Lung (tissue), 11 donors: ENCODE measurements at regions not wholly inside any gene's neighbourhood (a gene's known extent, or its start where the extent isn't known, plus 50 kb on each side); places are given as distances from the start of the nearest gene placed in this dataset.

Source experiments
- ATAC-seq: fragments of 200-7000 bp; cut with Tn5 transposase; one replicate; pipeline ENCODE4 v1.9.1; 2020; ENCODE audit warnings: moderate number of reproducible peaks; ENCODE audit not compliant: insufficient read depth, low FRiP score
- DNase-seq, 3 donors: peaks; one replicate each; pipeline ENCODE4 v3.0.0-alpha.2; 2013 to 2017
- H3K27ac ChIP-seq, 2 donors: one replicate each; pipeline ENCODE4 v1.5.1; 2013; ENCODE audit warnings: mild to moderate bottlenecking in 2 of 2, moderate library complexity in 2 of 2, control low read depth in 1 of 2, inconsistent platforms in 1 of 2, low read depth in 1 of 2, low read length in 1 of 2
- H3K27me3 ChIP-seq, 3 donors: one replicate each; pipeline ENCODE4 v1.5.1; 2013; ENCODE audit warnings: low read length in 2 of 3; ENCODE audit not compliant: control insufficient read depth in 3 of 3, insufficient read depth in 3 of 3
- H3K36me3 ChIP-seq, 4 donors: one replicate each; pipeline ENCODE4 v1.5.1; 2013; ENCODE audit warnings: low read length in 4 of 4, mild to moderate bottlenecking in 1 of 4, moderate library complexity in 1 of 4; ENCODE audit not compliant: control insufficient read depth in 4 of 4, insufficient read depth in 4 of 4
- H3K4me1 ChIP-seq, 5 donors: one replicate each; pipeline ENCODE4 v1.5.1; 2013; ENCODE audit warnings: low read length in 5 of 5, mild to moderate bottlenecking in 2 of 5, moderate library complexity in 1 of 5; ENCODE audit not compliant: control insufficient read depth in 5 of 5, insufficient read depth in 5 of 5
- H3K4me3 ChIP-seq: one replicate; pipeline ENCODE4 v1.5.1; 2013; ENCODE audit warnings: mild to moderate bottlenecking, control low read depth, moderate library complexity
- H3K9ac ChIP-seq, 2 donors: one replicate each; pipeline ENCODE4 v1.5.1; 2013; ENCODE audit warnings: low read length in 2 of 2, control low read depth in 1 of 2; ENCODE audit not compliant: insufficient read depth in 1 of 2
- H3K9me3 ChIP-seq, 4 donors: one replicate each; pipeline ENCODE4 v1.5.1; 2013; ENCODE audit warnings: low read length in 3 of 4, mild to moderate bottlenecking in 1 of 4, moderate library complexity in 1 of 4; ENCODE audit not compliant: control insufficient read depth in 4 of 4, insufficient read depth in 3 of 4
- CTCF ChIP-seq: IDR thresholded peaks from 2 replicates; pipeline ENCODE4 v1.5.1; 2012; ENCODE audit warnings: mild to moderate bottlenecking; ENCODE audit errors: control extremely low read depth, extremely low read depth
- WGBS, 2 donors: extraction: QIAGEN DNeasy Blood & Tissue Kit; methylation state at CpG; one replicate each; pipeline ENCODE4 v1.1.7; 2013; 5-methylcytosine and 5-hydroxymethylcytosine counted together
- donor health status: control.
- donor health status: control.
- donor health status: Bipolar disorder and iron deficiency.
- donor health status: healthy.
- donor health status: DM: yes; HTN: yes; CAD: no.

- H3K4me1 ChIP-seq, result peaks cover 3 to 23% (median 9%) of the 10 kb centered on the region in 5 donors
- ATAC-seq (no peak), DNase-seq (no peak)
- H3K9me3 ChIP-seq, result no peaks in the 10 kb centered on the region
- no peak overlapping the region for H3K4me3 ChIP-seq
- TF ChIP-seq CTCF, result no peak
- no peaks in the 10 kb centered on the region for H3K36me3 ChIP-seq
- H3K27me3 ChIP-seq, result no peaks in the 10 kb centered on the region
- H3K27ac ChIP-seq, result peak overlapping the region in 1 of 2 donors; percentile 49
- H3K9ac ChIP-seq, result no peak overlapping the region
- 36 to 40% methylated on average over 7 of the region's 7 CpGs for WGBS, 2 donors
These were observed 116.4 kb upstream of the ARHGEF3 start for GRCh38 chr3:56918111-56918568.

GRCh38 chr3:56917361-56918110, 115.8 kb upstream of the ARHGEF3 start:
- peak overlapping the region in 1 of 2 donors; percentile 49 for H3K27ac ChIP-seq
- peaks cover 1 to 23% (median 8%) of the 10 kb centered on the region in 5 donors for H3K4me1 ChIP-seq
- ATAC-seq (no peak), DNase-seq (peak in 1 of 3 donors; percentile 33)
- no peak for TF ChIP-seq CTCF
- no peak overlapping the region for H3K4me3 ChIP-seq
- 69 to 73% methylated on average over 7 of the region's 7 CpGs for WGBS, 2 donors
- no peak overlapping the region for H3K9ac ChIP-seq
- H3K36me3 ChIP-seq, result no peaks in the 10 kb centered on the region
- no peaks in the 10 kb centered on the region for H3K27me3 ChIP-seq
- H3K9me3 ChIP-seq, result no peaks in the 10 kb centered on the region

GRCh38 chr3:56916716-56917360, 115.1 kb upstream of the ARHGEF3 start:
- no peak for DNase-seq
- Histone ChIP-seq H3K9me3 (no peaks in the 10 kb centered on the region), H3K27me3 (no peaks in the 10 kb centered on the region), H3K27ac (peak overlapping the region in 1 of 2 donors; percentile 93), H3K9ac (no peak overlapping the region), H3K4me1 (peaks cover 0 to 19% (median 5%) of the 10 kb centered on the region in 5 donors), H3K4me3 (no peak overlapping the region), H3K36me3 (no peaks in the 10 kb centered on the region)
- ATAC-seq, result no peak
- no peak for TF ChIP-seq CTCF
- 48 to 68% methylated on average over 4 of the region's 4 CpGs for WGBS, 2 donors
